Endothelial cell of umbilical vein (primary cell): ENCODE measurements at regions not wholly inside any gene's neighbourhood (a gene's known extent, or its start where the extent isn't known, plus 50 kb on each side); places are given as distances from the start of the nearest gene placed in this dataset.

Source experiments
- BruUV-seq: library from RNA; stranded (reverse); fragments of 400-500 nt; replicated peaks from 2 replicates; lab custom pipeline; 2021; lab: Mats Ljungman, UMichigan
- CTCF ChIA-PET: fragments of 300-600, 350-600 bp; sonication (Branson Sonifier 250); formaldehyde crosslinking; loops from one replicate; lab custom pipeline; 2021; ENCODE audit warnings: antibody characterized with exemption, inconsistent platforms; lab: Charles Lee
- POLR2A ChIA-PET: fragments of 300-600, 350-600 bp; sonication (Branson Sonifier 250); formaldehyde crosslinking; loops from one replicate; lab custom pipeline; 2021; ENCODE audit warnings: antibody characterized with exemption, inconsistent platforms; lab: Charles Lee
- DNase-seq: peaks from one replicate; pipeline ENCODE4 v3.0.0-alpha.2; 2011; ENCODE audit warnings: low read depth, low spot score
- FAIRE-seq: peaks from 2 replicates; lab custom pipeline; 2011; peaks lifted over from hg19 to GRCh38; lab: Jason Lieb, UNC
- H2AFZ ChIP-seq: 2 replicates; pipeline ENCODE4 v1.6.0; 2012; ENCODE audit warnings: low read depth, low read length, control low read depth, inconsistent platforms
- H3K27ac ChIP-seq: 2 replicates; pipeline ENCODE4 v1.5.1; 2011; ENCODE audit warnings: low read depth, mild to moderate bottlenecking, control low read depth, low read length, moderate library complexity; ENCODE audit not compliant: insufficient read depth
- H3K27me3 ChIP-seq, 2 experiments: 2 replicates each; pipeline versions ENCODE4 v1.6.0 to v1.6.1; 2011; ENCODE audit warnings: low read length in 2 of 2, mixed read lengths in 1 of 2; ENCODE audit not compliant: control insufficient read depth in 2 of 2, insufficient read depth in 2 of 2
- H3K36me3 ChIP-seq, 2 experiments: 2 replicates in 1 of 2; 3 replicates in 1 of 2; pipeline ENCODE4 v1.5.1; 2011; ENCODE audit warnings: low read length in 2 of 2, mild to moderate bottlenecking in 1 of 2, moderate library complexity in 1 of 2; ENCODE audit not compliant: control insufficient read depth in 2 of 2, insufficient read depth in 2 of 2; ENCODE audit errors: extremely low read depth in 1 of 2
- H3K4me1 ChIP-seq: 3 replicates; pipeline ENCODE4 v1.5.1; 2011; ENCODE audit warnings: mild to moderate bottlenecking, low read length; ENCODE audit not compliant: control insufficient read depth, insufficient read depth; ENCODE audit errors: extremely low read depth
- H3K4me2 ChIP-seq: 2 replicates; pipeline ENCODE4 v1.6.1; 2011; ENCODE audit warnings: low read length, control low read depth, mixed read lengths; ENCODE audit not compliant: insufficient read depth
- H3K4me3 ChIP-seq, 3 experiments: fragments of 200-600 bp in 1 of 3; sonication (generic), shearing (Covaris generic) in 1 of 3; replicated peaks in 1 of 3; 2 replicates each; pipeline ENCODE4 v1.5.1; 2011 to 2016; ENCODE audit warnings: control low read depth in 3 of 3, low read length in 3 of 3, mild to moderate bottlenecking in 2 of 3, inconsistent platforms in 1 of 3, low read depth in 1 of 3, moderate library complexity in 1 of 3; ENCODE audit not compliant: insufficient read depth in 1 of 3
- H3K79me2 ChIP-seq: 2 replicates; pipeline ENCODE4 v1.6.0; 2012; ENCODE audit warnings: low read length, inconsistent platforms; ENCODE audit not compliant: control insufficient read depth, insufficient read depth
- H3K9ac ChIP-seq: replicated peaks from 2 replicates; pipeline ENCODE3; 2011; ENCODE audit warnings: low read length, control low read depth; ENCODE audit not compliant: insufficient read depth; ENCODE audit errors: extremely low read depth
- H3K9me1 ChIP-seq: replicated peaks from 3 replicates; pipeline ENCODE4 v1.6.0; 2011; ENCODE audit warnings: mild to moderate bottlenecking, low read length; ENCODE audit not compliant: control insufficient read depth, insufficient read depth; ENCODE audit errors: extremely low read depth
- H3K9me3 ChIP-seq: replicated peaks from 2 replicates; pipeline ENCODE4 v1.5.1; 2012; ENCODE audit warnings: low read length, inconsistent platforms; ENCODE audit not compliant: control insufficient read depth, insufficient read depth
- H4K20me1 ChIP-seq: replicated peaks from 2 replicates; pipeline ENCODE3; 2011; ENCODE audit warnings: mild to moderate bottlenecking, low read length; ENCODE audit not compliant: control insufficient read depth, insufficient read depth; ENCODE audit errors: extremely low read depth
- CTCF ChIP-seq, 2 donors: IDR thresholded peaks; 1 replicate in 1 of 2; 2 replicates in 1 of 2; pipeline ENCODE4 v1.5.1; 2011; ENCODE audit warnings: low read length in 2 of 2, mild to moderate bottlenecking in 2 of 2, moderate library complexity in 2 of 2, control low read depth in 1 of 2, inconsistent platforms in 1 of 2, low read depth in 1 of 2; ENCODE audit not compliant: insufficient read depth in 1 of 2; ENCODE audit errors: extremely low read depth in 1 of 2
- EZH2 ChIP-seq: IDR thresholded peaks from 2 replicates; pipeline ENCODE4 v1.6.1; 2012; ENCODE audit warnings: borderline replicate concordance, low read depth, mild to moderate bottlenecking, moderate library complexity, low read length, inconsistent platforms; ENCODE audit not compliant: severe bottlenecking
- FOS ChIP-seq: IDR thresholded peaks from 2 replicates; pipeline ENCODE4 v1.6.1; 2011; ENCODE audit warnings: mild to moderate bottlenecking, low read length, moderate library complexity, borderline replicate concordance; ENCODE audit not compliant: insufficient read depth
- GATA2 ChIP-seq: IDR thresholded peaks from 2 replicates; pipeline ENCODE4 v1.7.0; 2011; ENCODE audit warnings: low read depth, mild to moderate bottlenecking, moderate library complexity, mixed read lengths, low read length; ENCODE audit not compliant: insufficient read length, insufficient read depth
- JUN ChIP-seq: IDR thresholded peaks from 2 replicates; pipeline ENCODE4 v1.6.1; 2011; ENCODE audit warnings: borderline replicate concordance, low read depth; ENCODE audit not compliant: insufficient read length, insufficient read depth
- MAX ChIP-seq: IDR thresholded peaks from 2 replicates; pipeline ENCODE4 v1.6.1; 2011; ENCODE audit not compliant: insufficient read depth, insufficient read length
- MYC ChIP-seq: IDR thresholded peaks from one replicate; pipeline ENCODE4 v1.6.1; 2011; ENCODE audit warnings: mild to moderate bottlenecking, low read depth, low read length
- POLR2A ChIP-seq: IDR thresholded peaks from 2 replicates; pipeline ENCODE4 v1.6.1; 2012; ENCODE audit warnings: low read depth, mild to moderate bottlenecking, control low read depth, low read length
- POLR2AphosphoS5 ChIP-seq: IDR thresholded peaks from 2 replicates; pipeline ENCODE4 v1.6.1; 2012; ENCODE audit warnings: low read depth, mild to moderate bottlenecking, control low read depth, low read length, moderate library complexity; ENCODE audit not compliant: insufficient read depth
- dilution Hi-C: fragments of 300-500 bp; cut with MboI; formaldehyde crosslinking; loops from one replicate; pipeline ENCODE4 v1.15.0; 2019; ENCODE audit warnings: low sequenced_read_pairs; ENCODE audit not compliant: extremely low pct_ligation_motif_present
- intact Hi-C: fragments of 100-400 bp; cut with micrococcal nuclease; formaldehyde crosslinking; loops from one replicate; pipeline ENCODE4 v1.10.0; 2022

GRCh38 chr15:66852064-66852905 is 150.2 kb downstream of the SMAD6 start:
- TF ChIP-seq EZH2 (no peak), JUN (no peak), POLR2AphosphoS5 (no peak), CTCF (IDR thresholded peaks at IDR 0.05; ENCODE audit: extremely low read depth in 1 of 2, insufficient read depth in 1 of 2, low read depth in 1 of 2, low read length in 2 of 2) (no peak), FOS (no peak), MAX (no peak), MYC (no peak), POLR2A (no peak), GATA2 (no peak)
- ChIA-PET CTCF (interaction anchor here (0.7 to 9.7 kb wide), 57 partner anchors 9 to 353 kb away, joined by 3 to 223 read pairs (median 6); partner anchors contain the start of gene SMAD6), POLR2A (interaction anchor here (0.7 to 1.3 kb wide), 2 partner anchors 63 to 233 kb away, joined by 3 to 4 read pairs; no protein-coding TSS in a partner anchor)
- H3K9me1 ChIP-seq, result no peaks in the 10 kb centered on the region
- no peak overlapping the region for H3K4me2 ChIP-seq
- intact Hi-C loops, result loop anchor here (5.0 kb wide), 1 partner anchor 350 kb away; the partner anchor contains the start of gene RPL4
- peaks cover 14% of the 10 kb centered on the region for H3K4me1 ChIP-seq
- no peaks in the 10 kb centered on the region for H3K36me3 ChIP-seq
- H3K27ac ChIP-seq, result no peak overlapping the region
- dilution Hi-C loops, result no loop called here
- H3K4me3 ChIP-seq, result no peak overlapping the region
- H3K9me3 ChIP-seq, result no peaks in the 10 kb centered on the region
- H3K9ac ChIP-seq, result no peak overlapping the region
- no peaks in the 10 kb centered on the region for H4K20me1 ChIP-seq
- FAIRE-seq (no peak), DNase-seq (no peak)
- H2AFZ ChIP-seq, result no peak overlapping the region
- no TSS peak for BruUV-seq
- H3K27me3 ChIP-seq, result no peaks in the 10 kb centered on the region
- no peaks in the 10 kb centered on the region for H3K79me2 ChIP-seq
